ENCODE measurements at regions not wholly inside any gene's neighbourhood (a gene's known extent, or its start where the extent isn't known, plus 50 kb on each side); places are given as distances from the start of the nearest gene placed in this dataset.

DNA sequence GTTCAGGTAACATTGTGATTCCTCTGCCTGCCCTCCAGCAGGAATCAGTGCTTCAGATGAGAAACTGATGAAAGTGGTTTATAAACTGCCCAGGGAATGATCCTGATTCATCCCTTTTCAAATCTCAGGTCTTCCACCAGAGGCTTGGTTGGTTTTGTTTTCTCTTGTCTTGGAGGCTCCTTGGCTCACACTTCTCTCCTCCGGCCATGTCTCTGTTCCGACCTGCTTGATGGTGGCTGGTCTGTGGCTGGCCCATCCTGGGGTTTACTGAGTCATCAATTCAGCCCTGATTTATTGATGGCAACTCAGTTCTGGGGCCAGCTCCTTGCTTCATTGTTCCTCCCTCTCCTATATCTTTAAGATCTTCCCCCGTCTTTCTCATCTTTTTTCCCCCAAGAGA lies 56.6 kb upstream of the SLC2A1 start:
- TF ChIP-seq EZH2 (IDR thresholded peaks at IDR 0.05; ENCODE audit: insufficient read depth, poor library complexity, severe bottlenecking) (no peak), EZH2phosphoT487 (IDR thresholded peaks at IDR 0.05; ENCODE audit: insufficient read depth, low read depth) (no peak)
